ENCODE measurements at regions not wholly inside any gene's neighbourhood (a gene's known extent, or its start where the extent isn't known, plus 50 kb on each side); places are given as distances from the start of the nearest gene placed in this dataset.
"Not testable (repeated sequence)": the region's sequence is repeated elsewhere in the genome, so short reads cannot be mapped to it uniquely, and the experiment has no call there.

- DNase-seq (ENCODE audit: low read depth), result no peak
Measured at GRCh38 chr6:167408235-167408869, 83.5 kb downstream of the TTLL2 start.

- DNase-seq (ENCODE audit: low read depth), result no peak
Measured at GRCh38 chr6:167409079-167409478, 84.2 kb downstream of the TTLL2 start.

GRCh38 chr6:167409694-167410093 is 84.8 kb downstream of the TTLL2 start:
- no peak for DNase-seq (ENCODE audit: low read depth)

- DNase-seq (ENCODE audit: low read depth), result no peak
Measured at GRCh38 chr6:167410462-167410861, 85.6 kb downstream of the TTLL2 start.

GRCh38 chr6:167412506-167412905 is 87.6 kb downstream of the TTLL2 start:
- DNase-seq (ENCODE audit: low read depth), result no peak

GRCh38 chr6:167415441-167415961 is 90.6 kb downstream of the TTLL2 start:
- no peak for DNase-seq (ENCODE audit: low read depth)

GRCh38 chr6:167416676-167417430 is 92.0 kb downstream of the TTLL2 start:
- no peak for DNase-seq (ENCODE audit: low read depth)

GRCh38 chr6:167420177-167420576 is 95.3 kb downstream of the TTLL2 start:
- no peak for DNase-seq (ENCODE audit: low read depth)

GRCh38 chr6:167420858-167421766 is 96.2 kb downstream of the TTLL2 start:
- DNase-seq (ENCODE audit: low read depth), result no peak

GRCh38 chr6:167421944-167422343 is 97.1 kb downstream of the TTLL2 start:
- DNase-seq (ENCODE audit: low read depth), result not testable (repeated sequence)

GRCh38 chr6:167422934-167423333 is 98.0 kb downstream of the TTLL2 start:
- DNase-seq (ENCODE audit: low read depth), result no peak

GRCh38 chr6:167424060-167424673 is 99.3 kb downstream of the TTLL2 start:
- DNase-seq (ENCODE audit: low read depth), result no peak

- no peak for DNase-seq (ENCODE audit: low read depth)
Measured at GRCh38 chr6:167424700-167425099, 99.8 kb downstream of the TTLL2 start.

- DNase-seq (ENCODE audit: low read depth), result no peak
Measured at GRCh38 chr6:167426084-167426483, 101.2 kb downstream of the TTLL2 start.

- no peak for DNase-seq (ENCODE audit: low read depth)
Measured at GRCh38 chr6:167426651-167427050, 101.8 kb downstream of the TTLL2 start.

GRCh38 chr6:167428664-167429333 is 103.9 kb downstream of the TTLL2 start:
- no peak for DNase-seq (ENCODE audit: low read depth)

- no peak for DNase-seq (ENCODE audit: low read depth)
Measured at GRCh38 chr6:167429353-167429752, 104.5 kb downstream of the TTLL2 start.

GRCh38 chr6:167435209-167435728 is 110.4 kb downstream of the TTLL2 start:
- no peak for DNase-seq (ENCODE audit: low read depth)

GRCh38 chr6:167437888-167438484 is 113.1 kb downstream of the TTLL2 start:
- DNase-seq (ENCODE audit: low read depth), result no peak

GRCh38 chr6:167441715-167442206 is 116.9 kb downstream of the TTLL2 start:
- no peak for DNase-seq (ENCODE audit: low read depth)

GRCh38 chr6:167442245-167442644 is 117.4 kb downstream of the TTLL2 start:
- no peak for DNase-seq (ENCODE audit: low read depth)

Measured in fibroblast of the conjunctiva (primary cell).